K562 (cell line): ENCODE measurements at regions not wholly inside any gene's neighbourhood (a gene's known extent, or its start where the extent isn't known, plus 50 kb on each side); places are given as distances from the start of the nearest gene placed in this dataset.

Source experiments
- ATAC-seq: fragments of 200-7000 bp; cut with Tn5 transposase; 3 replicates; pipeline ENCODE4 v1.9.1; 2020; ENCODE audit warnings: moderate library complexity
- BruUV-seq: library from RNA; stranded (reverse); fragments of 400-500 nt; replicated peaks from 2 replicates; lab custom pipeline; 2021; lab: Mats Ljungman, UMichigan
- CTCF ChIA-PET: fragments of 300-600 bp; formaldehyde crosslinking; extraction: SDS; loops from one replicate; lab custom pipeline; 2021; ENCODE audit warnings: low intra/inter-chr PET ratio; lab: Yijun Ruan, JAX
- POLR2A ChIA-PET: fragments of 300-600, 350-650 bp; sonication (Branson Sonifier 250); formaldehyde crosslinking; extraction: SDS; loops from one replicate; lab custom pipeline; 2021; ENCODE audit warnings: antibody characterized with exemption, inconsistent platforms; lab: Yijun Ruan, JAX
- DNase-seq, 4 experiments: peaks; one replicate each; pipeline versions ENCODE4 v3.0.0 to v3.0.0-alpha.2; 2011 to 2018; ENCODE audit warnings: low spot score in 3 of 4, mixed read lengths in 3 of 4; ENCODE audit errors: extremely low read depth in 1 of 4
- FAIRE-seq: peaks from 2 replicates; lab custom pipeline; 2011; peaks lifted over from hg19 to GRCh38; lab: Jason Lieb, UNC
- H2AFZ ChIP-seq: 2 replicates; pipeline ENCODE4 v1.6.0; 2011; ENCODE audit warnings: low read depth, low read length, control low read depth, inconsistent platforms
- H3K27ac ChIP-seq: fragments of 200-600 bp; 3 replicates; pipeline ENCODE4 v1.8.0; 2011; ENCODE audit warnings: low read depth, mild to moderate bottlenecking, control low read depth, inconsistent platforms, low read length, moderate library complexity, mixed read lengths; ENCODE audit errors: extremely low read depth
- H3K27me3 ChIP-seq, 2 experiments: fragments of 300-600 bp in 1 of 2; 2 replicates in 1 of 2; 3 replicates in 1 of 2; pipeline versions ENCODE4 v1.6.0 to v1.8.0; 2011; ENCODE audit warnings: inconsistent platforms in 2 of 2, low read length in 2 of 2, mild to moderate bottlenecking in 1 of 2, mixed read lengths in 1 of 2, moderate library complexity in 1 of 2; ENCODE audit not compliant: control insufficient read depth in 2 of 2, insufficient read depth in 2 of 2
- H3K36me3 ChIP-seq: fragments of 300-600 bp; 3 replicates; pipeline ENCODE4 v1.8.0; 2011; ENCODE audit warnings: mild to moderate bottlenecking, low read length, inconsistent platforms; ENCODE audit not compliant: control insufficient read depth, insufficient read depth
- H3K4me1 ChIP-seq, 2 experiments: fragments of 200-600 bp in 1 of 2; replicated peaks in 1 of 2; 2 replicates in 1 of 2; 3 replicates in 1 of 2; pipeline versions ENCODE4 v1.5.1 to v1.8.0; 2011; ENCODE audit warnings: inconsistent platforms in 2 of 2, low read length in 2 of 2, mild to moderate bottlenecking in 1 of 2, mixed read lengths in 1 of 2, moderate library complexity in 1 of 2; ENCODE audit not compliant: control insufficient read depth in 2 of 2, insufficient read depth in 2 of 2
- H3K4me2 ChIP-seq: 2 replicates; pipeline ENCODE4 v1.6.1; 2011; ENCODE audit warnings: low read length, control low read depth, inconsistent platforms, mixed read lengths; ENCODE audit not compliant: insufficient read depth
- H3K4me3 ChIP-seq: fragments of 200-600 bp; sonication (generic), shearing (Covaris generic); 2 replicates; pipeline ENCODE4 v1.5.1; 2016; ENCODE audit warnings: control low read depth, inconsistent platforms
- H3K79me2 ChIP-seq: fragments of 200-600 bp; 3 replicates; pipeline ENCODE4 v1.8.0; 2011; ENCODE audit warnings: low read length, inconsistent platforms; ENCODE audit not compliant: control insufficient read depth, insufficient read depth
- H3K9ac ChIP-seq, 2 experiments: 2 replicates each; pipeline versions ENCODE4 v1.6.0 to v1.6.1; 2011; ENCODE audit warnings: low read depth in 2 of 2, low read length in 2 of 2, control low read depth in 1 of 2, inconsistent platforms in 1 of 2, mild to moderate bottlenecking in 1 of 2, mixed read lengths in 1 of 2; ENCODE audit not compliant: insufficient read depth in 1 of 2
- H3K9me1 ChIP-seq: one replicate; pipeline ENCODE4 v1.6.0; 2011; ENCODE audit warnings: inconsistent platforms, mild to moderate bottlenecking, low read length, moderate library complexity; ENCODE audit not compliant: control insufficient read depth, insufficient read depth
- H3K9me3 ChIP-seq: replicated peaks from 2 replicates; pipeline ENCODE4 v1.5.1; 2011; ENCODE audit warnings: low read depth, low read length, inconsistent platforms; ENCODE audit not compliant: control insufficient read depth, insufficient read depth
- H4K20me1 ChIP-seq: replicated peaks from 2 replicates; pipeline ENCODE4 v1.6.1; 2011; ENCODE audit warnings: low read length, inconsistent platforms, mixed read lengths; ENCODE audit not compliant: control insufficient read depth, insufficient read depth
- ELF2 ChIP-seq: fragments of 250-450 bp; sonication (Bioruptor Pico); IDR thresholded peaks from 2 replicates; pipeline ENCODE4 v1.5.0; 2021; ENCODE audit warnings: mild to moderate bottlenecking
- KLF1 ChIP-seq: fragments of 450-650 bp; IDR thresholded peaks from 2 replicates; pipeline ENCODE4 v1.6.1; 2016; ENCODE audit warnings: missing genetic modification characterization, missing compliant biosample characterization
- LEF1 ChIP-seq: fragments of 450-650 bp; IDR thresholded peaks from 2 replicates; pipeline ENCODE4 v1.6.1; 2016; ENCODE audit warnings: mild to moderate bottlenecking
- MGA ChIP-seq: fragments of 450-650 bp; IDR thresholded peaks from 2 replicates; pipeline ENCODE4 v1.6.1; 2016; ENCODE audit warnings: mild to moderate bottlenecking, moderate library complexity
- PHTF2 ChIP-seq: fragments of 250-450 bp; sonication (Bioruptor Pico); IDR thresholded peaks from 2 replicates; pipeline ENCODE4 v1.5.0; 2021; ENCODE audit warnings: mild to moderate bottlenecking
- SRSF3 ChIP-seq: fragments of 200-400 bp; formaldehyde crosslinking; IDR thresholded peaks from 2 replicates; pipeline ENCODE4 v1.6.1; 2016; ENCODE audit warnings: mild to moderate bottlenecking, low read length, moderate library complexity; ENCODE audit not compliant: insufficient read depth
- TCFL5 ChIP-seq: fragments of 250-450 bp; sonication (Bioruptor Pico); conservative IDR thresholded peaks from 2 replicates; pipeline ENCODE4 v1.6.1; 2021; ENCODE audit warnings: mild to moderate bottlenecking, moderate library complexity, matching md5 sums
- ZNF79 ChIP-seq: fragments of 250-450 bp; sonication (Bioruptor Pico); IDR thresholded peaks from 2 replicates; pipeline ENCODE4 v1.4.0; 2020; ENCODE audit warnings: low read depth, mild to moderate bottlenecking, moderate library complexity
- whole genome bisulfite sequencing: fragments of 100-300 bp; shearing (Covaris generic); methylation state at CpG from one replicate; pipeline ENCODE4 v1.1.6; 2016; ENCODE audit warnings: low coverage, mixed read lengths; ENCODE audit not compliant: insufficient coverage; ENCODE audit errors: missing lambda C conversion rate; 5-methylcytosine and 5-hydroxymethylcytosine counted together
- in situ Hi-C: fragments of 300-500 bp; cut with MboI; formaldehyde crosslinking; loops from 4 replicates; pipeline ENCODE4 v1.15.0; 2018; ENCODE audit warnings: inconsistent platforms, mixed read lengths
- intact Hi-C: fragments of 100-400 bp; cut with micrococcal nuclease; formaldehyde crosslinking; loops from 2 replicates; pipeline ENCODE4 v1.14.2; 2022

GRCh38 chr13:76634431-76635191, 251.6 kb downstream of the KCTD12 start:
- FAIRE-seq (no peak), DNase-seq (no peak), ATAC-seq (no peak)
- intact Hi-C loops, result no loop called here
- Histone ChIP-seq H4K20me1 (no peaks in the 10 kb centered on the region), H3K4me2 (no peak overlapping the region), H3K9me3 (no peaks in the 10 kb centered on the region), H3K27me3 (no peaks in the 10 kb centered on the region), H3K36me3 (no peaks in the 10 kb centered on the region), H3K27ac (no peak overlapping the region), H3K79me2 (no peaks in the 10 kb centered on the region), H3K4me1 (no peaks in the 10 kb centered on the region), H3K9ac (no peak overlapping the region), H3K9me1 (no peaks in the 10 kb centered on the region), H2AFZ (no peak overlapping the region), H3K4me3 (no peak overlapping the region)
- no peak for TF ChIP-seq TCFL5 (CRISPR knock-in tag)
- no peak for TF ChIP-seq MGA
- TF ChIP-seq SRSF3, result no peak
- no peak for TF ChIP-seq ZNF79 (CRISPR knock-in tag)
- no peak for TF ChIP-seq ELF2 (CRISPR knock-in tag)
- no peak for TF ChIP-seq LEF1
- no peak for TF ChIP-seq KLF1 (tag)
- no peak for TF ChIP-seq PHTF2
- no TSS peak for BruUV-seq
- 0% methylated on average over 4 of the region's 6 CpGs for WGBS
- ChIA-PET POLR2A (no interaction called here), CTCF (no interaction called here)
- in situ Hi-C loops, result no loop called here
